GM18951 (cell line): ENCODE measurements at regions not wholly inside any gene's neighbourhood (a gene's known extent, or its start where the extent isn't known, plus 50 kb on each side); places are given as distances from the start of the nearest gene placed in this dataset.

ENCODE experiments used
- POLR2A ChIP-seq: IDR thresholded peaks from 4 replicates; pipeline ENCODE4 v1.6.1; 2011; ENCODE audit warnings: mild to moderate bottlenecking; ENCODE audit not compliant: insufficient read length, insufficient read depth; ENCODE audit errors: extremely low read depth
- in situ Hi-C: fragments of 300-500 bp; cut with MboI; formaldehyde crosslinking; loops from one replicate; pipeline ENCODE4 v1.12.0; 2022; ENCODE audit warnings: low sequenced_read_pairs, mixed read lengths, inconsistent platforms; ENCODE audit not compliant: unreplicated experiment

DNA sequence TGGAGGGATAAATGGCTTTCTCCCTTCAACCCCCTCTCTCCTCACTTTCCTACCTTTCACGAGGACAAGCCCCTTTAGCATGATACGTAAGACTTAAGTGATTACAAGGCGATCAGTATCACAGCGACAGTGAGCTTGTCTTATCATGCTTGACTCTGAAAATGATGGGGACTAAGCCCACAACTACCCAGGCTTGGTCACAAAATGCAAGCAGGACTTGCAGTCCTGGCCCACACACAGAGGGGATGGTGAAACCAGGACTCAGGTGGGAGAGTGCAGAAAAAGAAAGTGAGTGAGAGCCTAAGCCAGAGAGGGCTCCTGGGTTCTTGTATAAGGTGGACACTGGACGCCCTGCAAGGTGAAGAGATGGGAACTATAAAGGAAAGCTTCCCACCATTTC, 95.7 kb upstream of the ARL4C start:
- no peak for TF ChIP-seq POLR2A
- in situ Hi-C loops, result no loop called here

- TF ChIP-seq POLR2A, result no peak
- in situ Hi-C loops, result no loop called here
These were observed 93.2 kb upstream of the ARL4C start for GRCh38 chr2:234590076-234590475.

DNA sequence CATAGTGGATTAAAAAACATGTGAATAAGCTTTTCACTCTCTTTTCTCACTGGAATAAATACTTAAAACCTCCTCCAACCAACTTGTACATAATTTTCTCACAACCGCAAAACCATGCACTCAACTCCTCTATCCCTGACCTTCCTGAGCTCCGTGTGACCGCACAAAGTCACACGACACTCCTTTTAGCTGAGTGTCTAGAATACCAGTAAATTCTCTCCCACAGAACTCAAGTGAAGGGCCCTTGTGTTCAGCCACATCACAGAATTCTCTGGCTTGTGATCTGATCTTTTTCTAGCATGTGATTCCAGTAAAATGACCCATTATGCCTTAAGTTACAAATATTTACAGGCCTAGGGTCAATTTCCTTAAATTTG, 91.2 kb upstream of the ARL4C start:
- in situ Hi-C loops, result no loop called here
- TF ChIP-seq POLR2A, result no peak

DNA sequence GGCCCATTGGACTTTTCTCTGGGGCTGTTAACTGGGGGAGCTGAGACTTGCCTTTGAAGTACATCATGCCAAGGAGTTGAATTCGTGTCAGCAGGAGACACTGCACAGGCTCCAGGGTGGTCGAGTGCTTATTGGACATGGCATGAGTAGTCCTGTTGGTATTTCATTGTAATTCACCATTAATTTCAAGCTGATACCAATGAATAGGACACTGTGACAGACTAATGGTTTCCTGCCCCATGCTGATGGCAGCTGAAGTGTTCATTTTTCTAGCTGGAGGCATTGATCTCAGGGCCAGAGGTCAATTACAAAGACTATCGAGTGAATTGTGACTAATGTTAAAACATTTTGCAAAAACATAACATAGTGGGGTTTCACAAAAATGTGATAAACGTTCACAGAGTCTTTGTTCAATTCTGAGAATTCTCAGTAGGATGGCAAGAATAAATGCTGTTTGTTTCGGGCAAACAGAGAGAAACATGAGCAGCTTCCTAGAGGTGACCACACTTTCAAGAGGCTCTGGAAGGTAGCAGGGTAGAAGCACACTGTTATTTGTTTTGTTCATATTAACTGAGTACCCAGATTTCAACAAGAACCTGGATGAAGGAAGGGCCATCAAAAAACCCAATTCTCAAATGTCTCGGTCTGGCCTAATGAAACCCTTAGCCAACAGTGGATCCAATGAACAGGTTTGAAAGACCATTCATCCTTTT, 90.6 kb upstream of the ARL4C start:
- no peak for TF ChIP-seq POLR2A
- in situ Hi-C loops, result no loop called here

DNA sequence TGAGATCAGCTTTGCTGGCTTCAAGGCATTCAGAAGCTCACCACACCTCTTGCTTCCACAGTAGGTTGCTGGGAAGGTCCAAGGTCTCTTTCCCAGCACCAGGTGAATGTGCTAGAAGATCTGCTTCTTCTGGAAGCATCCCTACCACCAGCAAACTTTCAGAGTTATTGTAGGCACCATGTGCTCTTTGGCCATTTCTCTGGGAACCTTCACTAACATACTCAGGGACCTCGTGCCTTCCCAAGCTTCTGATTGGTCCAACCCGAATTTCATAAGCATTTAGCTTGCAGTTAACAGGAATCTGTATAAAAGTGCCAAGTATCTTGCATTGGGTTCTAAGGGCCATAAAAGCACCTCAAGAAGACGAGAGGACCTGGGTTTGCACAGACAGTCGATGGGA, 86.5 kb upstream of the ARL4C start:
- in situ Hi-C loops, result no loop called here
- no peak for TF ChIP-seq POLR2A

GRCh38 chr2:234580686-234581085, 83.8 kb upstream of the ARL4C start:
- in situ Hi-C loops, result no loop called here
- TF ChIP-seq POLR2A, result no peak

DNA sequence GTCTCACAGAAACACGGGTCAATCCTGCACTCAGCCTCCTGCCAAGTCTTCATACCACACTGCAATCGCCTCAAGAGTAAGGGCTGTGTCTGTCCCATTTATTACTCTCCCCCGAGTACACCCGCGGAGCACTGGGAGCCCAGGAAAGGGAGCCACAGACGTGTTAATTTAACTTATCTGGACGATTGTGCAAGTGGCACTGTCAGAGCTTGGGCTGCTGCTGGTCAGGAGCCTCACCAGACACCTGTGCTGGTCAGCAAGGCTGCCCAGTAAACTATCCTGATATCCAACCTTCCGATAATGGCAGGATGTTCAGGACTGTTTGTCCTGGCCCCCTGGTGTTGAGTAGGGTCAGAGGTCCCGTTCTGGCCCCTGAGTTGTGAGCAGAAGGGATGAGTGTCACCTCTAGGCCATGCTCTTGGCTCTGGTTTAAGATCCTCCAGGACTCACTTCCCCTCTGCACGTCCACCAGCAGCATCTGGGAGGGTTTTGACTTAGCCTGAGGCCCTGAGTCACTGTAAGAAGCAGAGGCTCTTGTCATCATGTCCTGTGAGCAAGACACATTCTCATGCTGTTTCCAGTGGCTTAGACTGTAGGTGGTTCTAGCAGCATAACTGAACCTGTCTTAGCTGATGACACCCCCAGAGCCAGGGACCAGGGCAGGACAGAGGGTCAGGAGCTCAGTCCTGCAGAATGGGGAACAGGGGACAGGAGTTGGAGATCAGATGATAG, 82.5 kb upstream of the ARL4C start:
- TF ChIP-seq POLR2A, result no peak
- in situ Hi-C loops, result no loop called here

GRCh38 chr2:234578389-234578788, 81.5 kb upstream of the ARL4C start:
- no peak for TF ChIP-seq POLR2A
- in situ Hi-C loops, result no loop called here

DNA sequence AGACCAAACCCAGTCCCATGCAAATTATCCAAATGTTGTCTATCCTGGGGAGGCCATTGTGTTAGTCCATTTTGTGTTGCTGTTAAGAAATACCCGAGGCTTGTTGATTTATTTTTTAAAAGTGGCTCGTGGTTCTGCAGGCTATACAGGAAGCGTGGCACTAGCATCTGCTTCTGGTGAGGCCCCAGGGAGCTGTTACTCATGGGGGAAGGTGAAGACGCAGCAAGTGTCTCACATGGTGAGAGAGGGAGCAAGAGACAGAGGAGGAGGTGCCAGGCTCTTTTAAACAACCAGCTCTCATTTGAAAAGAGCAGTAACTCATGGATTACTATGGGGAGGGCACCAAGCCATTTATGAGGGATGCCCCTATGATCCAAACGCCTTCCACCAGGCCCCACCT, 80.3 kb upstream of the ARL4C start:
- TF ChIP-seq POLR2A, result no peak

DNA sequence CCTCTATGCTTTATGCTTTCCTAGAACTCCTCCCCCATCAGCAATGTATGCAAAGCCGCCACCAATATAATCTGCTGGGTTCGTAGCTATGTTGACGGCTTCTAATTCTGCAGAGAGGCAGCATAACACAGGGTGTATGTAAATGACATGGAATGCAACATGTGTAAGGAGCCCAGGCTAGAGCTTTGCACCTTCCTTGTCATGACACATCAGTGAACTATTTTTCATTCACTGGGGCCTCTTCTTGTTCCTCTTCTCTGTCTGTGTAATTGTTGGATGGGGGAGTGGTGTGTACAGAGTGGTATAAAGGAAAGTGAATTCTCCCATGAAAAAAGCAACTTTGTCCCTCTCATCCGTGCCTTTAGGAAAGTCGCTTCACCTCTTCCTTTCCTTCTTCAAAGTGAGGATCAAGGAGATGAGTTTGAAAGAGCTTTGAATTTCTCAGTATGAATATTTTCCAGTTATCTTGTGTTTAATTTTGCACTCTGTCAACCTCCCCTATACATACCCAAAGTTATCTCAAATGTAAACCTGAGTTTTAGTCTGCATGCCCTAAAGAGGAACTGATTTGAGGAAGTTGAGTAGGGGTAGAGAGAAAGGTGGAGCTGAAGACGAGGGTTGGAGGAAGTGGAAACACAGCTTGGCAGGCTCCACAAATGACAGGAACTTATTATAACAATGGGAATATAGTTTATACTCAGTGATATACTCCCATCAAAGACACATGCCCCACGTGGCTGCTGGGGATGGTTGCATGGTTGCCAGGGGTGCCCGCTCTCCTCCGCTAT, 74.9 kb upstream of the ARL4C start:
- in situ Hi-C loops, result no loop called here
- TF ChIP-seq POLR2A, result no peak

More for the DNA sequence above, 80.3 kb upstream of the ARL4C start:
- in situ Hi-C loops, result no loop called here

GRCh38 chr2:234570476-234570875, 73.6 kb upstream of the ARL4C start:
- no peak for TF ChIP-seq POLR2A

DNA sequence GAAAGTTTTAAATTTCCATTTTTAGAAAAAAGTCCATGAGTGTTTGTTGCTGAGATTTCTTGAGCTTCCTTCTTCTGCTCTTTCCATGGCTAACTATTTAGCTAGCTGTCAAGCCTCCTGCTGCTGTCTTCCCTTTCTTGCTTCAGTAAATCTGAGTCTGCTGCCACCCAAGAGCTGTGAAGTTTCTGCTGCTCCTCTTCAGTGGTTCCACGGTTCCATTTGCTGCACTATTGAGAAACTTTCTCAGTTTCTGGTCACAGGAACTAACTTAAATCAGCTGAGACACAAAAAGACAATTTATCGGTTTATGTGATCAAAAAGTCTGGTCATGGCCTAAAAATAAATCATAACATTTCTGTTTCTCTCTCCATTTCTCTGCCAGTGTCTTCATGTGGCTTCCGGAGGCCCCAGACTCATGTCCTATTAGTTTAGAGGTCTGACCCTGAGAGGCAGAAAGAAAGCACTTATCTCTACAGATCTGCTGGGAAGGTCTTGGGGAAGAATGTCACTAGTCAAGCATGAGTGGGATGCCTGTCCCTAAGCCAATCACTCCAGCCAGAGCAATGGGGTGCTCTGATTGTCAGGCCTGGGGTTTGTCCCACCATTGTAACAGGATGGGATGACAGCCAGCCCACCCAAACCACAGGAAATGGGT, 73.0 kb upstream of the ARL4C start:
- TF ChIP-seq POLR2A, result no peak
- in situ Hi-C loops, result no loop called here

More at GRCh38 chr2:234570476-234570875, 73.6 kb upstream of the ARL4C start:
- in situ Hi-C loops, result no loop called here

DNA sequence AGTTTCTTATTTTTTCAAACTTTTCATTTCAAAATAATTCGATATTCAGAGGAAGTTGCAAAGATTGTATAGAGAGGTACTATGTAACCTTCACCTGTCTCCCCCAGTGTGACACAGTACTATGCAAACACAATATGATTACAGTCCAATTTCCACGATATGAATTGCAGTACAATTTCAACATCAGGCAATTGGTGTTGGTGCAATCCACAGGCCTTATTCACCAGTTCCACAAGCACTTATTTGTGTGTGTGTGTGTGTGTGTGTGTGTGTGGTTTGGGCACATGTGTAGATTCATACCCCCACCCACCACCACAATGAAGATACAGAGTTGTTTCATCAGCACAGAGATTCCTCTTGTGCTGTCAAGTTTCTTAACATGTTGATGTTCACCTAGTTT, 69.7 kb upstream of the ARL4C start:
- TF ChIP-seq POLR2A, result no peak

More for the DNA sequence above, 69.7 kb upstream of the ARL4C start:
- in situ Hi-C loops, result no loop called here
